A673 (cell line): ENCODE measurements at regions not wholly inside any gene's neighbourhood (a gene's known extent, or its start where the extent isn't known, plus 50 kb on each side); places are given as distances from the start of the nearest gene placed in this dataset.

ENCODE experiments used
- BruUV-seq: library from RNA; stranded (reverse); fragments of 400-500 nt; replicated peaks from 2 replicates; lab custom pipeline; 2021; lab: Mats Ljungman, UMichigan
- CTCF ChIA-PET: fragments of 300-600 bp; sonication (Branson Sonifier 250); formaldehyde crosslinking; loops from one replicate; lab custom pipeline; 2022; ENCODE audit warnings: antibody characterized with exemption; lab: Charles Lee
- POLR2A ChIA-PET: fragments of 300-600 bp; sonication (Branson Sonifier 250); formaldehyde crosslinking; loops from one replicate; lab custom pipeline; 2022; ENCODE audit warnings: antibody characterized with exemption; ENCODE audit not compliant: low non-redundant PET; lab: Charles Lee
- DNase-seq: peaks from one replicate; pipeline ENCODE4 v3.0.0-alpha.2; 2015; ENCODE audit warnings: low spot score
- H3K27ac ChIP-seq: fragments of 200-600 bp; sonication (generic); 2 replicates; pipeline ENCODE4 v1.5.1; 2016; ENCODE audit warnings: mixed run types, low read depth, mild to moderate bottlenecking, mixed read lengths, antibody characterized with exemption, low read length; ENCODE audit not compliant: poor library complexity, severe bottlenecking
- H3K27me3 ChIP-seq: fragments of 200-600 bp; sonication (generic); replicated peaks from 2 replicates; pipeline ENCODE4 v1.6.1; 2017; ENCODE audit warnings: mixed run types, low read depth, mild to moderate bottlenecking, mixed read lengths, antibody characterized with exemption, low read length; ENCODE audit not compliant: insufficient read depth, poor library complexity
- H3K36me3 ChIP-seq: fragments of 200-600 bp; sonication (generic); 2 replicates; pipeline ENCODE4 v1.6.1; 2016; ENCODE audit warnings: mixed run types, mild to moderate bottlenecking, mixed read lengths, antibody characterized with exemption, low read length; ENCODE audit not compliant: insufficient read depth, poor library complexity, severe bottlenecking
- H3K4me1 ChIP-seq: fragments of 200-600 bp; sonication (generic); 2 replicates; pipeline ENCODE4 v1.6.1; 2017; ENCODE audit warnings: mixed run types, mild to moderate bottlenecking, mixed read lengths, antibody characterized with exemption, low read length; ENCODE audit not compliant: insufficient read depth, poor library complexity, severe bottlenecking
- H3K4me3 ChIP-seq: fragments of 200-600 bp; sonication (generic); 2 replicates; pipeline ENCODE4 v1.5.1; 2016; ENCODE audit warnings: low read depth, mixed run types, mild to moderate bottlenecking, mixed read lengths, low read length; ENCODE audit not compliant: poor library complexity, severe bottlenecking
- H3K9me3 ChIP-seq: fragments of 200-600 bp; sonication (generic); 2 replicates; pipeline ENCODE4 v1.6.1; 2016; ENCODE audit warnings: mixed run types, low read depth, mild to moderate bottlenecking, mixed read lengths, antibody characterized with exemption, low read length; ENCODE audit not compliant: poor library complexity, severe bottlenecking
- EZH2 ChIP-seq: fragments of 200-600 bp; sonication (generic); IDR thresholded peaks from 2 replicates; pipeline ENCODE4 v1.6.1; 2017; ENCODE audit warnings: borderline replicate concordance, low read depth, mild to moderate bottlenecking, mixed read lengths, antibody characterized with exemption, low read length; ENCODE audit not compliant: poor library complexity, severe bottlenecking
- intact Hi-C: fragments of 100-400 bp; cut with micrococcal nuclease; formaldehyde crosslinking; loops from one replicate; pipeline ENCODE4 v1.10.0; 2022; ENCODE audit not compliant: unreplicated experiment
- TF ChIP-seq, protein P1 (sequence below): fragments of 300-800, 200-600 bp; sonication (generic); conservative IDR thresholded peaks from 2 replicates; pipeline ENCODE4 v1.5.1; 2017; ENCODE audit warnings: low read depth, mild to moderate bottlenecking, antibody characterized with exemption, low read length, moderate library complexity, mixed read lengths

DNA sequence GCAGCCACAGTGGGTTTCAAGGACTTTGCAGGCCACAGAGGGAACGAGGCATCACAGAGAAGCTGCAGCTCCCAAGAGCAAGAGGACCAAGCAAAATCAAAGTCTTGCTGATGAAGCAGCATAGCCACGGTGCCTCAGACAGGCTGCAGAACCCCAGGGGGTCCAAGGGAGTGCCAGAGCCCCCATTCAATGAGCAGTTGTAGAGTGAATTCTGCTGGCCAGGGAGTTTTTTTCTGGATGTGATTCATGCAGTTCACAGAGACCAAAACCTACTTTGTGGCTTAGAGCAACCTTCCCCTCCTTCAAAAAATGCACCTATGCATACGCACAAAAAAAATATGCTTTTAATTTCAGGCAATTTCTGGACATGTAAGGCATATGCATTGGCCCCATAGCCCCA is 409.0 kb downstream of the VPS13C start:
- TF ChIP-seq, protein P1, sequence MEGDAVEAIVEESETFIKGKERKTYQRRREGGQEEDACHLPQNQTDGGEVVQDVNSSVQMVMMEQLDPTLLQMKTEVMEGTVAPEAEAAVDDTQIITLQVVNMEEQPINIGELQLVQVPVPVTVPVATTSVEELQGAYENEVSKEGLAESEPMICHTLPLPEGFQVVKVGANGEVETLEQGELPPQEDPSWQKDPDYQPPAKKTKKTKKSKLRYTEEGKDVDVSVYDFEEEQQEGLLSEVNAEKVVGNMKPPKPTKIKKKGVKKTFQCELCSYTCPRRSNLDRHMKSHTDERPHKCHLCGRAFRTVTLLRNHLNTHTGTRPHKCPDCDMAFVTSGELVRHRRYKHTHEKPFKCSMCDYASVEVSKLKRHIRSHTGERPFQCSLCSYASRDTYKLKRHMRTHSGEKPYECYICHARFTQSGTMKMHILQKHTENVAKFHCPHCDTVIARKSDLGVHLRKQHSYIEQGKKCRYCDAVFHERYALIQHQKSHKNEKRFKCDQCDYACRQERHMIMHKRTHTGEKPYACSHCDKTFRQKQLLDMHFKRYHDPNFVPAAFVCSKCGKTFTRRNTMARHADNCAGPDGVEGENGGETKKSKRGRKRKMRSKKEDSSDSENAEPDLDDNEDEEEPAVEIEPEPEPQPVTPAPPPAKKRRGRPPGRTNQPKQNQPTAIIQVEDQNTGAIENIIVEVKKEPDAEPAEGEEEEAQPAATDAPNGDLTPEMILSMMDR, result no peak
- TF ChIP-seq EZH2, result no peak
- H3K4me3 ChIP-seq, result no peak overlapping the region
- no peaks in the 10 kb centered on the region for H3K27me3 ChIP-seq
- CTCF ChIA-PET, result no interaction called here
- H3K4me1 ChIP-seq, result no peaks in the 10 kb centered on the region
- no peaks in the 10 kb centered on the region for H3K36me3 ChIP-seq
- POLR2A ChIA-PET, result interaction anchor here (0.6 kb wide), 1 partner anchor 28 kb away, joined by 4 read pairs; no protein-coding TSS in a partner anchor
- BruUV-seq, result no TSS peak
- no peak for DNase-seq
- no peak overlapping the region for H3K27ac ChIP-seq
- H3K9me3 ChIP-seq, result no peaks in the 10 kb centered on the region
- intact Hi-C loops, result no loop called here

DNA sequence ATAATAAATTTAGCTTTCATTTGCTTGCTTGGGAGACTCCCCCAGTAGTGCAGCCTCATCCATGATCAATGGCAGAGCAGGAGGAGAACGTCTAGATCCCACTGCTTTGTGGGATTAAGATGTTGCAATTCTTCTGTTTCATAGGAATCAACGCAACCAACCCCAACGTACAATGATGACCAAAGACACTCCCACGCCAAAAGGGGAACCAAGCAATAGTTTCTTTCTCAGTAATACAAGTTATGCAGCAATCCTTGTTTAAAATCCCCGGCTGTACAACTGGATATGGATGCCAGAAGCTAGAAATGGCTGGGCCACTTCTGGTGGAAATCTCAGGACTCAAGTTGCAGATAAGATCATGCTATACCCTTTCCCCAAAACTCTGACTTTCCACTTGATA is 411.2 kb downstream of the VPS13C start:
- TF ChIP-seq, protein P1, result no peak
- TF ChIP-seq EZH2, result no peak
- POLR2A ChIA-PET, result no interaction called here
- Histone ChIP-seq H3K27me3 (no peaks in the 10 kb centered on the region), H3K36me3 (no peaks in the 10 kb centered on the region), H3K27ac (no peak overlapping the region), H3K4me1 (no peaks in the 10 kb centered on the region), H3K9me3 (no peaks in the 10 kb centered on the region), H3K4me3 (no peak overlapping the region)
- no peak for DNase-seq
- no TSS peak for BruUV-seq
- CTCF ChIA-PET, result no interaction called here
- intact Hi-C loops, result no loop called here

DNA sequence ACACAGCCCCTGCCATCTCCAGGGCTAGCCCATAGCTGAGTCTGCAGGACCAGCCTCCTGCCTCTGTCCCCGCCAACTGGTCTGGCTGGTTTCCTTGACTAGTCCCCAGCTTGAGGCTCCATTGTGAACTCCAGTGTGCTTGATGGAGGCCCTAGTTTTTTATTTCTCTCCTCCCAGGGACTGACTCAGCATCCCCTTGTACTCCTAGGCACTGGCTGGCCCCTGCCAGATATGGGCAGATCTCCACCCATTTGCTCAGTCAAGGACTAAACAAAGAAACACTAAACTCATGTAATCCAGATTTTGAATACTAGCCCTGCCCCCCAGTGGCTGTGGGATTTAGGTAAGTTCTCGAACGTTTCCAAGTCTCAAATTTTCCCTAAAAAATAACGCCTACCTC is 415.4 kb upstream of the RORA start:
- DNase-seq, result peak; percentile 41
- no peak for TF ChIP-seq EZH2
- TF ChIP-seq, protein P1, result no peak
- no peaks in the 10 kb centered on the region for H3K36me3 ChIP-seq
- intact Hi-C loops, result no loop called here
- no peaks in the 10 kb centered on the region for H3K27me3 ChIP-seq
- ChIA-PET CTCF (no interaction called here), POLR2A (no interaction called here)
- no peaks in the 10 kb centered on the region for H3K4me1 ChIP-seq
- H3K4me3 ChIP-seq, result no peak overlapping the region
- H3K27ac ChIP-seq, result no peak overlapping the region
- no peaks in the 10 kb centered on the region for H3K9me3 ChIP-seq
- no TSS peak for BruUV-seq
